NCI-H345 (cell line): ENCODE measurements at regions not wholly inside any gene's neighbourhood (a gene's known extent, or its start where the extent isn't known, plus 50 kb on each side); places are given as distances from the start of the nearest gene placed in this dataset.

Experiments
- DNase-seq: peaks from one replicate; lab custom pipeline; 2025; lab: John Stamatoyannopoulos, UW

- DNase-seq: no peak
Observed at GRCh38 chr6:137353842-137354397, 134.7 kb upstream of the IFNGR1 start.

GRCh38 chr6:137353346-137353745, 134.2 kb upstream of the IFNGR1 start:
- DNase-seq: no peak

- DNase-seq: no peak
Observed at GRCh38 chr6:137352859-137353258, 133.7 kb upstream of the IFNGR1 start.

- DNase-seq: no peak
Observed at GRCh38 chr6:137351890-137352289, 132.7 kb upstream of the IFNGR1 start.

GRCh38 chr6:137350857-137351256, 131.7 kb upstream of the IFNGR1 start:
- no peak for DNase-seq

- DNase-seq: no peak
Observed at GRCh38 chr6:137349856-137350830, 131.0 kb upstream of the IFNGR1 start.

GRCh38 chr6:137348777-137349176, 129.6 kb upstream of the IFNGR1 start:
- no peak for DNase-seq

GRCh38 chr6:137343241-137343640, 124.1 kb upstream of the IFNGR1 start:
- DNase-seq: no peak

GRCh38 chr6:137342607-137343190, 123.5 kb upstream of the IFNGR1 start:
- DNase-seq: no peak

GRCh38 chr6:137341681-137342195, 122.6 kb upstream of the IFNGR1 start:
- peak; percentile 34 for DNase-seq

GRCh38 chr6:137339929-137340559, 120.9 kb upstream of the IFNGR1 start:
- no peak for DNase-seq

- DNase-seq: no peak
Observed at GRCh38 chr6:137334884-137335283, 115.7 kb upstream of the IFNGR1 start.

- DNase-seq: no peak
Observed at GRCh38 chr6:137334094-137334493, 114.9 kb upstream of the IFNGR1 start.

- DNase-seq: no peak
Observed at GRCh38 chr6:137332637-137333280, 113.6 kb upstream of the IFNGR1 start.

GRCh38 chr6:137323860-137324259, 104.7 kb upstream of the IFNGR1 start:
- no peak for DNase-seq

GRCh38 chr6:137320271-137320670, 101.1 kb upstream of the IFNGR1 start:
- DNase-seq: no peak

GRCh38 chr6:137316626-137317025, 97.4 kb upstream of the IFNGR1 start:
- no peak for DNase-seq

GRCh38 chr6:137315081-137315480, 95.9 kb upstream of the IFNGR1 start:
- DNase-seq: peak; percentile 73

GRCh38 chr6:137313928-137314855, 95.0 kb upstream of the IFNGR1 start:
- peak; percentile 67 for DNase-seq

- DNase-seq: no peak
Observed at GRCh38 chr6:137313211-137313610, 94.0 kb upstream of the IFNGR1 start.

GRCh38 chr6:137311940-137312339, 92.8 kb upstream of the IFNGR1 start:
- DNase-seq: no peak
